ENCODE measurements at regions not wholly inside any gene's neighbourhood (a gene's known extent, or its start where the extent isn't known, plus 50 kb on each side); places are given as distances from the start of the nearest gene placed in this dataset.

DNA sequence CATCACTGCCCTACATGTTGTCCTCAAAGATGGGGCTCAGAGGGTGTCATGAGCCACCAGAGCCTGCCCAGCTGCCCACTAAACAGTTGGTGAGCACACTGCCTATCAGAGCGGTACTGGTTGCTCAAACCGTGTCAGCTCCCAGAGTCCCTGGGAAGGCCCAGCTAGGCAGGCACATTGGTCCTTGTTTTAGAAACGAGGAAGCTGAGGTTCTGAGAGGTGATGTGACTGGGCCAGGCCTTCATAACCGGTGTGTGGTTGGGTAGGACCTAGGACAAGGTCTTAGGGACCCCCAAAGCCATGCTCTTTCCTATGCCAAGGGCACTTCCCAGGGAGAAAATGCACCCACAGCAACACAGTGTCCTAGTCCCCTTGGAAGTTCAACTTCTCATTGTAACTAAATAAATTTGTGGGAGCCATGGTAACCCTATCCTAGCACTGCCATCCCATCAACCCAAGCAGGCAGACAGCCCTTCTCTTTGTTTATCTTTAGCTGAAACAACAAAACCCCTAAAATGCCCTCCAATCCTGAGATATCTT is 174.7 kb upstream of the PDE1C start:
- no peak for TF ChIP-seq POLR2A (IDR thresholded peaks at IDR 0.05)
- TF ChIP-seq, protein P1, sequence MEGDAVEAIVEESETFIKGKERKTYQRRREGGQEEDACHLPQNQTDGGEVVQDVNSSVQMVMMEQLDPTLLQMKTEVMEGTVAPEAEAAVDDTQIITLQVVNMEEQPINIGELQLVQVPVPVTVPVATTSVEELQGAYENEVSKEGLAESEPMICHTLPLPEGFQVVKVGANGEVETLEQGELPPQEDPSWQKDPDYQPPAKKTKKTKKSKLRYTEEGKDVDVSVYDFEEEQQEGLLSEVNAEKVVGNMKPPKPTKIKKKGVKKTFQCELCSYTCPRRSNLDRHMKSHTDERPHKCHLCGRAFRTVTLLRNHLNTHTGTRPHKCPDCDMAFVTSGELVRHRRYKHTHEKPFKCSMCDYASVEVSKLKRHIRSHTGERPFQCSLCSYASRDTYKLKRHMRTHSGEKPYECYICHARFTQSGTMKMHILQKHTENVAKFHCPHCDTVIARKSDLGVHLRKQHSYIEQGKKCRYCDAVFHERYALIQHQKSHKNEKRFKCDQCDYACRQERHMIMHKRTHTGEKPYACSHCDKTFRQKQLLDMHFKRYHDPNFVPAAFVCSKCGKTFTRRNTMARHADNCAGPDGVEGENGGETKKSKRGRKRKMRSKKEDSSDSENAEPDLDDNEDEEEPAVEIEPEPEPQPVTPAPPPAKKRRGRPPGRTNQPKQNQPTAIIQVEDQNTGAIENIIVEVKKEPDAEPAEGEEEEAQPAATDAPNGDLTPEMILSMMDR (IDR thresholded peaks at IDR 0.05), result no peak
